AG04449 (cell line): ENCODE measurements at regions not wholly inside any gene's neighbourhood (a gene's known extent, or its start where the extent isn't known, plus 50 kb on each side); places are given as distances from the start of the nearest gene placed in this dataset.

Source experiments
- CTCF ChIA-PET: fragments of 350-600 bp; formaldehyde crosslinking; extraction: SDS; loops from one replicate; lab custom pipeline; 2021; ENCODE audit warnings: antibody characterized with exemption; lab: Yijun Ruan, JAX
- POLR2A ChIA-PET: fragments of 400-600, 350-600 bp; formaldehyde crosslinking; extraction: SDS; loops from one replicate; lab custom pipeline; 2020; ENCODE audit warnings: antibody characterized with exemption, inconsistent platforms; lab: Yijun Ruan, JAX
- DNase-seq: peaks from one replicate; pipeline ENCODE4 v3.0.0-alpha.2; 2010; ENCODE audit warnings: low read depth, low spot score
- H3K4me3 ChIP-seq: 2 replicates; pipeline ENCODE4 v1.5.1; 2011; ENCODE audit warnings: low read depth, mild to moderate bottlenecking, control low read depth, low read length
- TF ChIP-seq, protein P1 (sequence below): IDR thresholded peaks from one replicate; pipeline ENCODE4 v1.5.1; 2011; ENCODE audit warnings: mild to moderate bottlenecking, moderate library complexity, low read length, control low read depth, inconsistent platforms; ENCODE audit not compliant: insufficient read depth; ENCODE audit errors: missing control alignments

DNA sequence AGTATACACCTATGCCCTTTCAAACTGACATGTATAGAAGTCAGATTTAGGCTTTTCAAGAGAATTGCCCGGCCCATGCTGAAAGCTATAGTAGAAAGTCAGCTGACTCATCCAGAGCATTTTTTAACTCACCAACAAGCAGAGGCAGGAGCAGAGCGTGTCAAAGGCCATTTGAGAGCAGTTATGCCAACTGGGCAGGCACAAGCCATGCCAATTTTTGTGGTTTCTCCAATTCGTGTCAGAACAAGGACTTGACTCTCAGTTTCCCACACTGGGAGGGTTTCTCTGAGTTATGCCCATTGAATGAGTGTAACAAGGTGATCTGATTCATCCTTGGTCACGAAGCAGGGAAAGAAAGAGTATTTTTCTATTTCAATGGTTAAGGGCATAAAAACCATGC lies 403.3 kb upstream of the THBS1 start:
- TF ChIP-seq, protein P1, sequence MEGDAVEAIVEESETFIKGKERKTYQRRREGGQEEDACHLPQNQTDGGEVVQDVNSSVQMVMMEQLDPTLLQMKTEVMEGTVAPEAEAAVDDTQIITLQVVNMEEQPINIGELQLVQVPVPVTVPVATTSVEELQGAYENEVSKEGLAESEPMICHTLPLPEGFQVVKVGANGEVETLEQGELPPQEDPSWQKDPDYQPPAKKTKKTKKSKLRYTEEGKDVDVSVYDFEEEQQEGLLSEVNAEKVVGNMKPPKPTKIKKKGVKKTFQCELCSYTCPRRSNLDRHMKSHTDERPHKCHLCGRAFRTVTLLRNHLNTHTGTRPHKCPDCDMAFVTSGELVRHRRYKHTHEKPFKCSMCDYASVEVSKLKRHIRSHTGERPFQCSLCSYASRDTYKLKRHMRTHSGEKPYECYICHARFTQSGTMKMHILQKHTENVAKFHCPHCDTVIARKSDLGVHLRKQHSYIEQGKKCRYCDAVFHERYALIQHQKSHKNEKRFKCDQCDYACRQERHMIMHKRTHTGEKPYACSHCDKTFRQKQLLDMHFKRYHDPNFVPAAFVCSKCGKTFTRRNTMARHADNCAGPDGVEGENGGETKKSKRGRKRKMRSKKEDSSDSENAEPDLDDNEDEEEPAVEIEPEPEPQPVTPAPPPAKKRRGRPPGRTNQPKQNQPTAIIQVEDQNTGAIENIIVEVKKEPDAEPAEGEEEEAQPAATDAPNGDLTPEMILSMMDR, result no peak
- H3K4me3 ChIP-seq, result no peak overlapping the region
- DNase-seq, result no peak
- ChIA-PET POLR2A (interaction anchor here (1.0 kb wide), 1 partner anchor 404 kb away, joined by 4 read pairs; the partner anchor contains the start of gene THBS1), CTCF (interaction anchor here (1.3 kb wide), 1 partner anchor 408 kb away, joined by 3 read pairs; no protein-coding TSS in a partner anchor)

DNA sequence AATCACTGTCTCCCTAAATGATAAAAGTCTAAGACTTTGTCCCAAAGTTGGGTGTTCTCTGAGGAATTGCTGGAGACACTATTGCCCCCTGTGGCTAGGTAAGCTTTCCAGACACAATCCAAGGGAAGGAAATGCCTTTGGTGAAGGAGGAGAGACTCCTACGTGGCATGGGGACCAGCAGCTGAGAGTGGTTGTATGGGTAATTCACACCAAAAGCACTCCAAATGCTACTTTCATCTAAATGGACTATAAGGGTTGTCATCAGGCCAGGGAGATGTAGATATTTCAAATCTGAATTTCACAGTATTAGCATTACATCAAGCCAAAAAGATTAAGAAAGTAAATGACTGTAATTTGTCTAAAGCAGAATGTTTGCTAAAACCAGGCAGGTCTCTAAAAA lies 400.8 kb upstream of the THBS1 start:
- no peak for DNase-seq
- CTCF ChIA-PET, result interaction anchor here (0.7 to 3.4 kb wide), 2 partner anchors 236 to 400 kb away, joined by 3 to 16 read pairs; partner anchors contain the start of gene THBS1
- POLR2A ChIA-PET, result interaction anchor here (0.6 to 4.3 kb wide), 5 partner anchors 12 to 402 kb away, joined by 3 to 42 read pairs (median 4); partner anchors contain the start of gene THBS1
- TF ChIP-seq, protein P1, result no peak
- H3K4me3 ChIP-seq, result no peak overlapping the region

DNA sequence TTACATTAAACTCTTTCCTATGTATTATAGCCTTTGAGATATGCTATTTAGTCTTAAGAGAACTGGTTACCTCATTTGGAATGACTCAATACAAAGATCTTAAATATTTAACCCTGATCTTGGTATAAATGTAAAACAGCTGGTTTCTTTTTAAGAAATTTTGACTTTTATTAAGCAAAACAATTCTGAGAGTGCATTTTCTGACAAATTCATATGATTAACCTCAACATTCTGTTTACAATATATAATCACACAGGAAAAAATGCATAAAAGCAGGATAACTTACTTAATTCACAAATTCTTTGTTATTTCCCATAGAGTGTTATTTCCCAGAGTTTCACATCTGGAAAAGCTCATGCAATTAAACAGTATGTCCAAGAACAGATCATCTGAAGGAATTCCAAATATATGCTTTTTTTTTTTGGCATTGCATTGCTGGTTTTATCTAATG lies 400.4 kb upstream of the THBS1 start:
- ChIA-PET POLR2A (interaction anchor here (0.6 to 4.3 kb wide), 7 partner anchors 11 to 402 kb away, joined by 3 to 42 read pairs (median 3); partner anchors contain the start of gene THBS1), CTCF (interaction anchor here (0.7 to 3.4 kb wide), 2 partner anchors 236 to 400 kb away, joined by 3 to 16 read pairs; partner anchors contain the start of gene THBS1)
- no peak for DNase-seq
- no peak overlapping the region for H3K4me3 ChIP-seq
- TF ChIP-seq, protein P1, result no peak

DNA sequence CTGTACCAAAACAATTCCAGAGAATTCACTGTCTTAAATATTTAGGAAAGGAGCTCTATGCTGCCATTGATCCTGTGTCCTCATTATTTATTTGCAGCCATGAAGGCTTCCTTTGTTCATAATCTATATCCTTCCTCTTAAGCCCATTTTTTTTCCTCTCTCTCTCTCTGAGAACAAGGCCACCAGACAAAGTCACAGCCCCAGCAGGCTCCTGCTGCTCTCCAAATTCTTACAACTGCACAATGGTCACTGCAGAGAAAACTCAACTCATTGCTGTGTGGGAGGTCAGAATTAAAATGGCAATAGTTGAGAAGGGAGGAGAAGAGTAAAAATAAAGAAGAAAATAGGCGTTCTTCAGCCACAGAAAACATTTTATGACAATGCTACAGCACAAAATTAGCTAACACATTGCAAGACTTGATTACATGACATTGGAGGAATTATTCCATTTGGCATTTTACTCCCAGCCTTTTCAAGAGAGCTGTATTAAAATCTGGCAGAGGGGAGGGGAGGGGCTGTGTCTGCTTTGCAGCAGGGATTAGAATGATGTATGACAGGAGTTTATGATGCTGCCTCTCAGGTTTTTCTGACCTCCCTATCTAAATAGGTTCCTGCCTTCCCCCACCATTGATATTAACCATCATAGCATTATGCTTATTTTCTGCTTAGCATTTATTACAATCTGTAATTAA lies 399.7 kb upstream of the THBS1 start:
- DNase-seq, result no peak
- CTCF ChIA-PET, result interaction anchor here (1.6 to 3.4 kb wide), 2 partner anchors 9 to 399 kb away, joined by 5 to 16 read pairs; partner anchors contain the start of gene THBS1
- no peak overlapping the region for H3K4me3 ChIP-seq
- TF ChIP-seq, protein P1, result no peak
- POLR2A ChIA-PET, result interaction anchor here (0.7 to 4.3 kb wide), 6 partner anchors 11 to 406 kb away, joined by 3 to 42 read pairs (median 3); partner anchors contain the start of gene THBS1

DNA sequence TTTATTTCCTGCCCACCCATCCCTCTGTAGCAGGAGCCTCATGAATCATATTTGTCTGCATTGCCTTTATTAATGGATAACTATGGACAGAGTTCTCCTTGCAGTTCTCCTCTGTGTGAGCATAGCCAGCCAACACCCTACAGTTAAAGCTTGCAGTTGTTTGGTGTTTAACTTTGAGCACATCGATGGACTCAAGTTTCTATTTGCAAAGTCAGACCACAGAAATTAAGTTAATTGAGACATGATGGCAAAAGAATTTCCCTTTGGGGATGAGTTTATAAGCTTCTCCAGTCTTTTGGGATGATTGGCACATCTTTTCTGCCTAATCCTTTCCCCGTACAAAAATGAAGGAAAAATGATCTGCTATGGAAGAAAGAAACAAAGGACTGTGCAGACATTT lies 398.9 kb upstream of the THBS1 start:
- TF ChIP-seq, protein P1, result no peak
- CTCF ChIA-PET, result interaction anchor here (1.6 kb wide), 1 partner anchor 10 kb away, joined by 5 read pairs; no protein-coding TSS in a partner anchor
- POLR2A ChIA-PET, result interaction anchor here (0.9 to 4.3 kb wide), 4 partner anchors 14 to 405 kb away, joined by 3 to 42 read pairs (median 4); partner anchors contain the start of gene THBS1
- H3K4me3 ChIP-seq, result no peak overlapping the region
- DNase-seq, result no peak
